ENCODE measurements at regions not wholly inside any gene's neighbourhood (a gene's known extent, or its start where the extent isn't known, plus 50 kb on each side); places are given as distances from the start of the nearest gene placed in this dataset.

- TF ChIP-seq, protein P1, sequence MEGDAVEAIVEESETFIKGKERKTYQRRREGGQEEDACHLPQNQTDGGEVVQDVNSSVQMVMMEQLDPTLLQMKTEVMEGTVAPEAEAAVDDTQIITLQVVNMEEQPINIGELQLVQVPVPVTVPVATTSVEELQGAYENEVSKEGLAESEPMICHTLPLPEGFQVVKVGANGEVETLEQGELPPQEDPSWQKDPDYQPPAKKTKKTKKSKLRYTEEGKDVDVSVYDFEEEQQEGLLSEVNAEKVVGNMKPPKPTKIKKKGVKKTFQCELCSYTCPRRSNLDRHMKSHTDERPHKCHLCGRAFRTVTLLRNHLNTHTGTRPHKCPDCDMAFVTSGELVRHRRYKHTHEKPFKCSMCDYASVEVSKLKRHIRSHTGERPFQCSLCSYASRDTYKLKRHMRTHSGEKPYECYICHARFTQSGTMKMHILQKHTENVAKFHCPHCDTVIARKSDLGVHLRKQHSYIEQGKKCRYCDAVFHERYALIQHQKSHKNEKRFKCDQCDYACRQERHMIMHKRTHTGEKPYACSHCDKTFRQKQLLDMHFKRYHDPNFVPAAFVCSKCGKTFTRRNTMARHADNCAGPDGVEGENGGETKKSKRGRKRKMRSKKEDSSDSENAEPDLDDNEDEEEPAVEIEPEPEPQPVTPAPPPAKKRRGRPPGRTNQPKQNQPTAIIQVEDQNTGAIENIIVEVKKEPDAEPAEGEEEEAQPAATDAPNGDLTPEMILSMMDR (IDR thresholded peaks at IDR 0.05): no peak
- TF ChIP-seq POLR2A (IDR thresholded peaks at IDR 0.05) (no peak), POLR2AphosphoS5 (IDR thresholded peaks at IDR 0.05) (no peak)
Measured at GRCh38 chr20:50278377-50278683, 87.7 kb downstream of the CEBPB start.

All from breast epithelium (tissue), 3 donors.